Loucy (cell line): ENCODE measurements at regions not wholly inside any gene's neighbourhood (a gene's known extent, or its start where the extent isn't known, plus 50 kb on each side); places are given as distances from the start of the nearest gene placed in this dataset.

Experiments
- H2AFZ ChIP-seq: fragments of 200-600 bp; sonication (generic); 2 replicates; pipeline ENCODE4 v1.6.0; 2016; ENCODE audit warnings: antibody characterized with exemption, mild to moderate bottlenecking, low read length, moderate library complexity
- H3F3A ChIP-seq: fragments of 200-600 bp; 2 replicates; pipeline ENCODE4 v1.6.0; 2016; ENCODE audit warnings: antibody characterized with exemption, low read depth, mild to moderate bottlenecking
- H3K27me3 ChIP-seq: fragments of 200-600 bp; sonication (generic); 2 replicates; pipeline ENCODE4 v1.6.1; 2014; ENCODE audit warnings: low read length, mild to moderate bottlenecking; ENCODE audit not compliant: insufficient read depth, poor library complexity, severe bottlenecking
- H3K36me3 ChIP-seq: fragments of 200-600 bp; sonication (generic); 2 replicates; pipeline ENCODE4 v1.6.1; 2016; ENCODE audit warnings: low read length; ENCODE audit not compliant: insufficient read depth
- H3K4me1 ChIP-seq: fragments of 200-600 bp; sonication (generic); 2 replicates; pipeline ENCODE4 v1.5.1; 2014; ENCODE audit warnings: low read length, mild to moderate bottlenecking; ENCODE audit not compliant: insufficient read depth, poor library complexity, severe bottlenecking
- H3K4me2 ChIP-seq: fragments of 200-600 bp; sonication (generic); 2 replicates; pipeline ENCODE4 v1.6.0; 2014; ENCODE audit warnings: antibody characterized with exemption, low read length, low read depth, mild to moderate bottlenecking; ENCODE audit not compliant: poor library complexity, severe bottlenecking
- H3K4me3 ChIP-seq: fragments of 200-600 bp; sonication (generic); 2 replicates; pipeline ENCODE4 v1.5.1; 2014; ENCODE audit warnings: low read length, mild to moderate bottlenecking, mixed read lengths; ENCODE audit not compliant: poor library complexity, severe bottlenecking
- H3K79me2 ChIP-seq: fragments of 200-600 bp; sonication (generic); 2 replicates; pipeline ENCODE4 v1.6.1; 2014; ENCODE audit warnings: low read length; ENCODE audit not compliant: insufficient read depth
- H3K9ac ChIP-seq: fragments of 200-600 bp; sonication (generic); 2 replicates; pipeline ENCODE4 v1.6.0; 2014; ENCODE audit warnings: mild to moderate bottlenecking, low read depth, low read length, moderate library complexity; ENCODE audit not compliant: poor library complexity, severe bottlenecking
- H3K9me2 ChIP-seq: fragments of 200-600 bp; sonication (generic); replicated peaks from 2 replicates; pipeline ENCODE4 v1.6.1; 2016; ENCODE audit warnings: low read depth, low read length, mixed read lengths
- H3K9me3 ChIP-seq: fragments of 200-600 bp; sonication (generic); 2 replicates; pipeline ENCODE4 v1.6.1; 2014; ENCODE audit warnings: mild to moderate bottlenecking, antibody characterized with exemption, low read length, low read depth; ENCODE audit not compliant: insufficient read depth
- H4K20me1 ChIP-seq: fragments of 200-600 bp; sonication (generic); 2 replicates; pipeline ENCODE4 v1.6.0; 2014; ENCODE audit warnings: antibody characterized with exemption, low read length, mild to moderate bottlenecking; ENCODE audit not compliant: insufficient read depth, poor library complexity, severe bottlenecking
- EZH2phosphoT487 ChIP-seq: fragments of 200-600 bp; IDR thresholded peaks from 2 replicates; pipeline ENCODE4 v1.6.1; 2018; ENCODE audit warnings: antibody characterized with exemption, mild to moderate bottlenecking, moderate library complexity, borderline replicate concordance
- TF ChIP-seq, protein P1 (sequence below): fragments of 200-600 bp; sonication (generic); conservative IDR thresholded peaks from 2 replicates; pipeline ENCODE4 v1.5.1; 2014; ENCODE audit warnings: mild to moderate bottlenecking, antibody characterized with exemption, low read length

DNA sequence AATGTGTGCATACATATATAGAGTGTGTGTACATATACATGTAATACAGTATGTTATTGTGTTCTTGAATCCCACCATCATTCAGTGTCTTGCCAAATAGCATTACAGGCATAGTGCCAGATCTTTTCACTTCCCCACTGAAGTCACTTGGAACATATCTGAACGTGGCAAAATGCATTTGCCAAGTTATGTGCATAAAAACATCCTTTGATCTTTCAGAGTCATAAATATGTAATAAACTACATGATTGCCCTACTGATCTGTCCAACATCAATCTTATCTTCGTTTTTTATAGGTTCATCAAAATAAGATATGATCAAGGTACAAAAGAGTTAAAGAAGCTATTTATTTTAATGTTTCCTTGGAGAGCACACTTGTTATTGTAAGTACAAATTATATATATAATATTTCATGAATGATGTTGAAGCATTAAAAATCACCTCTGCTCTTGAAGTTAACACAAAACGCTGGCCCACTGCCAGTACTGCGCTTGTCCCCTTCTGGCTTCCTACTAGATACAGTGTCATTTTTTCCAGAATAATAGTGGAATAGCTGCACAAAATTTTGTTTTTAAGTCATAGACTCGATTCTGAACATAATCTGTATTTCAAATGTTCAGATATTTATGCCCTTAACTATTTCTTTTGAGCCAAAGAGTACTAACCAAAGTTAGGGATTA lies 549.5 kb upstream of the ARRDC4 start:
- Histone ChIP-seq H3K4me2 (no peak overlapping the region), H2AFZ (no peak overlapping the region), H3F3A (no peaks in the 10 kb centered on the region), H3K27me3 (no peaks in the 10 kb centered on the region), H3K9me3 (no peaks in the 10 kb centered on the region), H3K4me1 (no peaks in the 10 kb centered on the region), H3K79me2 (no peaks in the 10 kb centered on the region), H3K4me3 (no peak overlapping the region), H4K20me1 (no peaks in the 10 kb centered on the region), H3K9me2 (no peaks in the 10 kb centered on the region), H3K9ac (no peak overlapping the region), H3K36me3 (no peaks in the 10 kb centered on the region)
- TF ChIP-seq, protein P1, sequence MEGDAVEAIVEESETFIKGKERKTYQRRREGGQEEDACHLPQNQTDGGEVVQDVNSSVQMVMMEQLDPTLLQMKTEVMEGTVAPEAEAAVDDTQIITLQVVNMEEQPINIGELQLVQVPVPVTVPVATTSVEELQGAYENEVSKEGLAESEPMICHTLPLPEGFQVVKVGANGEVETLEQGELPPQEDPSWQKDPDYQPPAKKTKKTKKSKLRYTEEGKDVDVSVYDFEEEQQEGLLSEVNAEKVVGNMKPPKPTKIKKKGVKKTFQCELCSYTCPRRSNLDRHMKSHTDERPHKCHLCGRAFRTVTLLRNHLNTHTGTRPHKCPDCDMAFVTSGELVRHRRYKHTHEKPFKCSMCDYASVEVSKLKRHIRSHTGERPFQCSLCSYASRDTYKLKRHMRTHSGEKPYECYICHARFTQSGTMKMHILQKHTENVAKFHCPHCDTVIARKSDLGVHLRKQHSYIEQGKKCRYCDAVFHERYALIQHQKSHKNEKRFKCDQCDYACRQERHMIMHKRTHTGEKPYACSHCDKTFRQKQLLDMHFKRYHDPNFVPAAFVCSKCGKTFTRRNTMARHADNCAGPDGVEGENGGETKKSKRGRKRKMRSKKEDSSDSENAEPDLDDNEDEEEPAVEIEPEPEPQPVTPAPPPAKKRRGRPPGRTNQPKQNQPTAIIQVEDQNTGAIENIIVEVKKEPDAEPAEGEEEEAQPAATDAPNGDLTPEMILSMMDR: no peak
- no peak for TF ChIP-seq EZH2phosphoT487

- Histone ChIP-seq H3K79me2 (no peaks in the 10 kb centered on the region), H2AFZ (no peak overlapping the region), H3K9ac (no peak overlapping the region), H3K27me3 (no peaks in the 10 kb centered on the region), H3F3A (no peaks in the 10 kb centered on the region), H3K9me3 (no peaks in the 10 kb centered on the region), H3K4me2 (no peak overlapping the region), H3K36me3 (no peaks in the 10 kb centered on the region), H3K4me1 (no peaks in the 10 kb centered on the region), H3K9me2 (no peaks in the 10 kb centered on the region), H3K4me3 (no peak overlapping the region), H4K20me1 (no peaks in the 10 kb centered on the region)
- TF ChIP-seq, protein P1: no peak
- TF ChIP-seq EZH2phosphoT487: no peak
These were observed 540.4 kb upstream of the ARRDC4 start for GRCh38 chr15:97420130-97420529.

- Histone ChIP-seq H3K27me3 (no peaks in the 10 kb centered on the region), H3K79me2 (no peaks in the 10 kb centered on the region), H3K36me3 (no peaks in the 10 kb centered on the region), H3F3A (no peaks in the 10 kb centered on the region), H3K4me1 (no peaks in the 10 kb centered on the region), H3K4me3 (no peak overlapping the region), H3K9ac (no peak overlapping the region), H4K20me1 (no peaks in the 10 kb centered on the region), H3K4me2 (no peak overlapping the region), H3K9me3 (no peaks in the 10 kb centered on the region), H2AFZ (no peak overlapping the region), H3K9me2 (no peaks in the 10 kb centered on the region)
- no peak for TF ChIP-seq EZH2phosphoT487
- TF ChIP-seq, protein P1: no peak
These were observed 534.9 kb upstream of the ARRDC4 start for GRCh38 chr15:97425596-97425995.
